Hematopoietic multipotent progenitor cell treated with erythropoietin and hydrocortisone succinate and interleukin-3 and kit ligand, for 8 days (in vitro differentiated cells): ENCODE measurements at regions not wholly inside any gene's neighbourhood (a gene's known extent, or its start where the extent isn't known, plus 50 kb on each side); places are given as distances from the start of the nearest gene placed in this dataset.
"Not testable (repeated sequence)": the region's sequence is repeated elsewhere in the genome, so short reads cannot be mapped to it uniquely, and the experiment has no call there.

Experiments
- DNase-seq: peaks from one replicate; pipeline ENCODE4 v3.0.0-alpha.2; 2015

DNA sequence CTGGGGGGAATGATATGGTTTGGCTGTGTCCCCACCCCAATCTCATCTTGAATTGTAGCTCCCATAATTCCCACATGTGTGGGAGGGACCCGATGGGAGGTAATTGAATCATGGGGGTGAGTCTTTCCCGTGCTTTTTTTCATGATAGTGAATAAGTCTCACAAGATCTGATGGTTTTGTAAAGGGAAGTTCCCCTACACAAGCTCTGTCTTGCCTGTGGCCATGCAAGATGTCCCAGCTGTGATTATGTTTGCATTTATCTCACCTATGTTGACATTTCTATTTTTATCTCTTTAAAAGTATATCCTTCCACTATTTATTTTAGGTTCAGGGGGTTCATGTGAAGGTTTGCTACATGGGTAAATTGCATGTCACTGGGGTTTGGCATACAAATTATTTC is 323.9 kb upstream of the GLI3 start:
- DNase-seq, result no peak

DNA sequence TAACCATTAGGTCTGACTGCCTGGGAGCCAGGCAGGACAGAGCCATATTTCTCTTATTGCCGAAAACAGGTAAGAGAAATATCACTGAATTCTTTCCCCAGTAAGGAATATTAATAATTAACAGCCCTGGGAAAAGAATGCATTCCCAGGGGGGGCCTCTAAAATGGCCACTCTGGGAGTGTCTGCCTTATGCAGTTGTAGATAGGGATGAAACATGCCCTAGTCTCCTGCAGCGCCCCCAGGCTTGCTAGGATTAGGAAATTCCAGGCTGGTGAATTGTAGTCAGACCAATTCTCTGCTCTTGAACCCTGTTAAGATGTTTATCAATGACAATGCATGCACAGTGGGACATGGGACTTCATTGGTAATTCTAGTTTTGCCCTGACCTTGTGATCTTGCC is 317.9 kb upstream of the GLI3 start:
- not testable (repeated sequence) for DNase-seq

DNA sequence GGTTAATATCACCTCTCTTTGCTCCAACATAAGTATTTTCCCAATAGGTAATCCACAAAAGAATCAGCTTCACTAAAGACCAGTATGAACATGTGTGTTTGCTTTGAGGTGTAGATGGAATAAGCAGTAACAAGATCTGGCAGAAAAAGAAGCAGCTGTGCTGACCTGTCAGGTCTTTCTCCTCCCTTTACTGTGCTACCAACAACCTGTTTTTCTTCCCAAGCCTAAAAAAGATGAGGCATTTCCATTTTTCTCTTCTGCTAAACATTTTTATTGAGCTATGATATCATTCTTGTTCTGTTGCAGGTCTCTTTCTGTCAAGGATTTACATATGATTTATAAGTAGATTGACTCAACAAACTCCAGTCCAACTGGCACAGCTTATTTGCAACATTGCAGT is 315.2 kb upstream of the GLI3 start:
- DNase-seq, result no peak

DNA sequence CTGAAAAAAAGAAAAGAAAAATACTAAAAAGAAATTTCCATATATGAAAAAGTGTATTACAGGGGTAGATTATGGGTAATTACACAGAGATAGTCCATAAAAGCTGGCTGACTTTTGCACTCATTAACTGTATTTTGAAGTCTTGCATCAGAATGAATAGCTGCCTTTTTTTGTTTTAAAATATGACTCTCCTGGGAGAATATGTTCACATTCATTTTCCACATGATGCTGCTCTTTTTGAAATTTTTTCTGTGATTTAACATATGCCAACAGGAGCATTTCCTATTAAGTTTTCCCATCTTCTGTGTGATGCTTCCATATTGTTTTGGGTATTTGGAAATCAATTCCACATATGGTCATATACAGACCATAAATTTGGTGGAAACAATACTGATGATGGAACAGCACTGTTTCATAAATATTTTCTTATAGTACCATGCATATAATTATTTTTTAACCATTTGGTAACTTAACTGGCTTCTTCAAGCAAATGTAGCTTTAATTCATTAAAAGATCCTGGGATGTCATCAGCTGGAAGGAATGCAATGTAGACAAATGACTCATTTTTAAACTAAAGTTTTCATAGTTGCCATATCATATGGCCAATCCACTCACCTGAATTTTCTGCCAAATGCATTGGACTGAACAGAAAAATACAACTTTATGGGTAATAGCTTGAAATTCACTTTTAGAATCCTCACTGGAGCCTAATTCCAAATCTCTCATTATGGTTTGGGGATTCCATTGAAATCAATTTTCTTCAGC is 313.9 kb upstream of the GLI3 start:
- no peak for DNase-seq

DNA sequence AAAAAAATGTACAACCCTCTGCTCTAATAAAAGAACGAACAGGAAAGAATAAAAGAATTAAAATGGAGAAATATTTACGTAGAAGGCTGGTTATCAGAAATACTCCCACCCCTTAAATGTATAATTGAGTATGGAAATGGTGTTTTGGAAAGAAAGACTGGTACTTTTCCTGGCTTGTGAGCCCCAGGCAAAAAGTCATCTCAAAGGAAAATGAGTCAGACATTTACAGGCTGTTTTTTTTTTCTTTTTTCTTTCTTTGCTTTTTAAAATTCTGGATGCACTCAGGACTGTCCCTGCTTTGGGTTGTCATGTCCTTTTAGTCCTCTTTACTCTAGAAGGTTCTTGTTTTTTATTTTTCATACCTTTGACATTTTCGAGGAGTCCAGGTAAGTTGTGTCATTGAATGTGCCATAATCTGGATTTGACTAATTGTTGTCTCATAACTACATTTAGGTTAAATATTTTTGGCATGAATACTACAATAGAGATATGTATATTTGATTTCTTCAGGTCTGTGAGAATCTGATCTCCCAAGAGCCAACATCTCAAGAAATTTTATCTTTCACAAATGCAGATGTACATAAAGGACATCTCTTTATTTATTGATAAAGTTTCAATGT is 313.0 kb upstream of the GLI3 start:
- DNase-seq, result no peak

DNA sequence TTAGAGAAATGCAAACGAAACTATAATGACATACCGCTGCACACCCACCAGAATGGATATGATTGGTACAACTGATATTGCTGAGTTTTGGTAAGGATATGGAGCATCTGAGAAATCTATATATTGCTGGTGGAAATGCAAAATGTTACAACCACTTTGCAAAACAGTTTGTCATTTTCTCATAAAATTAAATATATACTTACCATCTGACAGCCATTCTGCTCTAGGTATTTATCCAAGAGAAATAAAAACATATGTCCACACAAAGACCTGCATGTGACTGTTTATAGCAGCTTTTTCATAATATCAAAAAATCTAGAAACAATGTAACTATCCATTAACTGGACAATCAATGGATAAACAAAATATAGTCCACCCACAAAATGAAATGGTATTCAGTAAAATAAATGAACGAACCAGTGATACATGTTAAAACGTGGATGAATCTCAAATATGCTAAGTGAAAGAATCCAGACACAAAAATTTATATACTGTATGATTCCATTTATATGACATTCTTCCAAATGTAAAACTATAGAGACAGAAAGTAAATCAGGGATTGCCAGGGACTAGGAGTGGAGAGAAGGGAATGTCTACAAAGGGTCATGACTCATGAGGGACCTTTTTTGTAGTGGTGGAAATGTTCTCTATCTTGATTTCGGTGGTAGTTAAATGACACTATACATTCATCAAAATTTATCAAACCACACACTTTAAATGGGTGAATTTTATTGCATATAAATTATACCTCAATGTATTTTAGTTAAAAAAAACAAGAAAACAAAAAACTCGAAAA is 312.0 kb upstream of the GLI3 start:
- DNase-seq, result no peak

DNA sequence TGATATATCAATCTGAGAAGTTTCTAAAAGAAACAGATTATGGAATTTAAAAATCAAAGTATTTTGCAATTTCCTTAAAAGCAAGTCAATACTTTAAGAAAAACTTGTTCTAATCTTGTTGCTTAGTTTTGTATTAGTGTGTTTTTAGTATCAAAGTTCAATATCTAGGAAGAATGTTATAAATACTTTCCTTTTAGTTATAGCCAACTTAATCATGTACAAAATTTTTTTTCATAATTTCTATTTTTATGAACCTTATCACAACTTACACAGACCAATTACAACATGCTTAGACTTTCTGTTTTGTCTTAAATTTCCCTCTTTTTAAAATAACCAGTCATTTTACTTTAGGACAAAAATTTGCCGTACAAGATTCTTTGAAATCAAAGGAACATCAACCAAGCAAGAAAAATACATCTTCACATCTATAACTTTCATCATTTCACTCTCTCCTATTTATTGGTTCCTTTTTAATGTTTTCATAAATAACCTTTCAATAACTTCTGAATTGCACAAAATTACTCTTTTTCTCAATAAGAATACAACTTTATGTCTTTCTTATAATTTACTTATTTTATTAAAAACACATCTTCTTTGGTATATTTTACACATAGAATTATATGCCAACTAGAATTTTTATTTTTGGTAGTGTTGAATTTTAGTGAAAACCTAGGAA is 308.2 kb upstream of the GLI3 start:
- DNase-seq, result no peak

DNA sequence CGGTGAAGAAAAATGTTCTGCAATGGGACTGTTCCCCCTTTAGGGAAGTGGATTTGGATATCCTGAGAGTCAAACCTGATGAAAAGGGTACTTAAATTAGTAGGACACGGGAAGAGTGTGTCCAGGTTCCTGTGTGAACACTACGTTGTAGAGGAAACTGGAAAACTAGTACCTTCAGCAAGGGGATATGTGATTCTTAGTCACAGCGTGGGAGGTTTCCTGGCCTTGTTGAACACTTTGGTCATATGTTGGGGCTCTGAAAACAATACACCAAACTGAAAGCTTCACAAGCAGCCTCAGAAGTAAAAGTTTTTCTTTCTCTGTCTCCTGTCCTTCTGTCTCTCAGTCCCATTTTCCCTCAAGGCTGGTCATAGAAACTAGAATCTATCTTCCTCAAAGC is 306.9 kb upstream of the GLI3 start:
- DNase-seq, result no peak

DNA sequence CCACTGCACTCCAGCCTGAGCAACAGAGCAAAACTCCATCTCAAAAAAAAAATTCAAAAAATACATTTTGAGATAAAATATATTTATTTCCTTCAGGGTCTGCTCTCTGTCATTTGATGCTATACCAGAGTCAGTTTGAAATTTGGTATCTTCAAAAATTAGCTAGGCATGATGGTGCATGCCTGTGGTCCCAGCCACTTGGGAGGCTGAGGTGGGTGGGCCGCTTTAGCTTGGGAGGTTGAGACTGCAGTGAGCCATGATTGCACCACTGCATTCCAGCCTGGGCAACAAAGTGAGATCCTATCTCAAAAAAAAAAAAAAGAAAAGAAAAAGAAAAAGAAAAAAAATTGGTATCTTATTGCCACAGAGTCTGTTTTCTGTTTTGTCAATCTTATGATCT is 305.4 kb upstream of the GLI3 start:
- DNase-seq, result not testable (repeated sequence)

DNA sequence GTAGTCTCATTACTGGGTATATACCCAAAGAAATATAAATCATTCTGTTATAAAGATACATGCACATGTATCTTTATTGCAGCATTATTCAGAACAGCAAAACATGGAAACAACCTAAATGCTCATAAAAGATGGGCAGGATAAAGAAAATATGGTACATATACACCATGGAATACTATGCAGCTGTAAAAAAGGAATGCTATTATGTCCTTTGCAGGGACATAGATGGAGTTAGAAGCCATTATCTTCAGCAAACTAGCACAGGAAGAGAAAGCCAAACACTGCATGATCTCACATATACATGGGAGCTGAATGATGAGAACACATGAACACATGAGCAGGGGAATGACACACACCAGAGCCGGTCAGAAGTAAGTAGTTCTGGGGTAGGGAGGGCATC is 297.4 kb upstream of the GLI3 start:
- no peak for DNase-seq

DNA sequence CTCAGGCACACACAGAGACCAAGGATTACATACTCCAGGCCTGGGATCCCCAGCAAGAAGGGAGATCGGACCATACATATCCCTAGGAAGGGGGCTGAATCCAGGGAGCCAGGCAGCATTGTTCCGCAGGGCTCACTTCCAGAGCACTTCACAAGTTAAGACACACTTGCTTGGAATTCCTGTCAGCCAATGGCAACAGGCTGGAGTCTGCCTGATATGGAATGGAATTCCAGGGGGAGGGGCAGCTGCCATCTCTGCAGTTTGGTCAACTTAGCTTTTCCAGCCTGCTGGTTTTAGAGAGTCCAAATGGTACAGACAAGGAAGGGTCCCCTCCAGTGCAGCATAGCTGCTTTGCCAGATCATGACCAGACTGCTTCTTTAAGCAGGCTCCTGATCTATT is 290.0 kb upstream of the GLI3 start:
- DNase-seq, result no peak

DNA sequence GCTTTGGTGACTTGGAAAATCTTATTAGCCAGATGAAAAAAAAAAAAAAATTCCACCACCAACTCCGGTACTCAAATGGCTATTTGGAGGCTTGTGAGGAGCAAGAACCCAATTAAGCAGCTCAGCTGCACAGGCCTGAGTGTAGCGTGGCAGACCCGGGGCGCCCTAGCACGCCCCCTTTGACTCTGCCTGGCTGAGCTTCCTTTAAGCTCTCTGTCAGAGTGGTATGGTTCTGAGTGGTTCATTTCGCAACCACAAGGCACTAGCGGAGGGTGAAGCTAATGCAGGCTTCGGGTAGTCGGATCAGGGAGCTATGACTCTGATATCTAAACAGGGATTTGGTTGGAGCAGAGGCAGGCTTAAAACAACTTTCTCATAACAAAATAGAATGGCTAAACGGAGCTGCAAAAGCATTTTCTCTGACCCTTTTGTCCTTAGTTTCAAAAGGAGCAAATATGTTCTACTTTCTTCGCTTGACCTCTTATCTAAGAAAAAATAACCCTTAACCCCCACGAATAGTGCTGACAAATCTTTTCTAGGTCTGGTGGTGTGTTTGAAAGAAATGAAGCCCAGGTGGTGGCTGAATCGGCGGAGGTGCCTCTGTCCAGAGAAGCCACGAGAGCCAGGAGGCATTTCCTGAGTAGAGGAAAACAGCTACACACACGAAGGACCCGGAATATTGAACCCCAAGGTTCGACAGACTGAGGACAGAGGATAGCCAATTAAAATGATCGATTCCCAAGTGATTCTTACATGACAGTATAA is 285.4 kb upstream of the GLI3 start:
- DNase-seq, result no peak

DNA sequence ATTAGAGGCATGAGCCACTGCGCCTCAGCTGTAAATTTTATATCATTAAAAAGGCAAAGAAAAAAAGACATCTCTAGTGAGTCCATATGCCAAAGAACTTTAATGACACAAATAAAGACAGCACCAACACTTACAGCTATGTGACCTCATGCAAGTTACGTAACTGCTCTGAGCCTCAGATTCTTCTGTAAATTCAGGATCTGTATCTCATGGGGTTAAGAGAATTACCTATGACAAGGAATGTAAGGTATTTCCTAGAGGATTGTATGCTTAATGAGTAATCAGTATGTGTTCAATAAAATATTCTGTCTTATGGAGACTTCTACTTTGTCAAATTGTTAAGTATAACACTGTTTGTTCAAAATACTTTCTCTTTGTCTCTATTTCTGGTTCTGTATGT is 274.0 kb upstream of the GLI3 start:
- DNase-seq, result no peak

DNA sequence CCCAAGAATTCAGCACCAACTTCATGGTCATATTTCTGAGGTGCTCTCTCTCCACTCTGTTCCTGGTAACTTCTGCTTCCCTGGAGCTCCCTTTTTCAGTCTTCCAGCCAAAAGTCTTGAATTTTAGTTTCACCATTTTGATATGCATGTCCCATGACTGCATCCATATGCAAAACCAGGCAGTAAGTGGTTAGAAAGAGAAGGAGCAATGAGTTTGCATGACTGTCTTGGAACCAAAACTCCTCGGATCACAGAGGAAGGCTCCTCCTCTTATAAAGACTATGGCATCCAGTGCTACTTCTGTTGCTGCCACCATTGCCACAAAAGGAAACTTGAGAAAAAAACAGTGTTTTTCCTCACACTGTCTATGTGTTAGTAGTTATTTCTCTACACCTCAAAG is 269.1 kb upstream of the GLI3 start:
- no peak for DNase-seq

DNA sequence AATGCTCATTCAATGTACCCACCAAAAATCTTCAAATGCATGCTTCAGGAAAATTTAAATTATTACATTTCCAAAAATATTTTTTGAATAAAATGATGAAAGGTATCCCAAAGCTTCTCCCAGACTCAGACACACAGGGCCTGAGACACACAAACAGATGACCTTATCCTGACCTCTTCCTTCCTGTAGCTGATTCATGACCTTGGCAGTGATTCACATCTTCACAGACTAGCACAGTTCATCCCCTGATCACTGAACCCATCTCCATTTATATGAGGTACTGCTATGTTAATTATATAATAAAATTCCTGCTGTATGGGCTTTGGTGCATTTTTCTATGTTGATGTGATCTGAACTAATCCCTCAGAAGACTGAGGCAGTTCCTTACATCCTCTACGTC is 265.0 kb upstream of the GLI3 start:
- no peak for DNase-seq

DNA sequence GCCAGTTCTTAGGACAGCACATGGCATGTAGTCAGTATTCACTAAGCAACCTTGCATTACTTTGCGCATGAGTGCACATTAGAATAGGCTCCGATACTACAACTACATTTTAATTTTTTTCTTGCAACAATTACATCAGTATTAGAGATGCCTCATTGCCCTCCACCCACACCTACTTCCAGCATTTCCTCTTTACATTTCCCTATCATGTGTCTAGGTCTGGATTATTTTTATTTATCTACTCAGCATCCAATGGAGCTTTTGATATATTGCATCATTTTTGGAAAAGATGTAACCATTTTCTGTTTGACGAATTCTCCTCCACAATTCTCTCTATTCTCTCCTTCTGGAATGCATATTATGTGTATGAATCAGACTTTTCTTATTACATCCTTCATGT is 258.2 kb upstream of the GLI3 start:
- DNase-seq, result no peak

DNA sequence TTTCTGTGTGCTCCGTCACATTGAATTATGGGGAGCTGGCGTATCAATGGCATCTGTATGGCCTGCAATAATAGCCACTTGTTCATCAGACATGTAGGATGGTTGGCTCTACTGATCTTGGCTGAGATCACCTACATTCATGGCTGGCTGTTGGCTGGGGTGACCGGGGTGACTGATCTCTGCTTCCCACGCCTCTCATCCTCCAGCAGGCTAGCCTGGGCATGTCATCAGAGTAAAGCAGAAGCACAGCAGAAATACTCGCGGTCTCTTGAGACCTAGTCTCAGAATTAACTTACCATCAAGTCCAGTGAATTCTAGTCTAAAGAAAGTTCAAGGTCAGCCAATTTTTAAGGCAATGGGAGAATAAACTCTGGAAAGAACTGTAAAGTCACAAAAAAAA is 257.7 kb upstream of the GLI3 start:
- no peak for DNase-seq

DNA sequence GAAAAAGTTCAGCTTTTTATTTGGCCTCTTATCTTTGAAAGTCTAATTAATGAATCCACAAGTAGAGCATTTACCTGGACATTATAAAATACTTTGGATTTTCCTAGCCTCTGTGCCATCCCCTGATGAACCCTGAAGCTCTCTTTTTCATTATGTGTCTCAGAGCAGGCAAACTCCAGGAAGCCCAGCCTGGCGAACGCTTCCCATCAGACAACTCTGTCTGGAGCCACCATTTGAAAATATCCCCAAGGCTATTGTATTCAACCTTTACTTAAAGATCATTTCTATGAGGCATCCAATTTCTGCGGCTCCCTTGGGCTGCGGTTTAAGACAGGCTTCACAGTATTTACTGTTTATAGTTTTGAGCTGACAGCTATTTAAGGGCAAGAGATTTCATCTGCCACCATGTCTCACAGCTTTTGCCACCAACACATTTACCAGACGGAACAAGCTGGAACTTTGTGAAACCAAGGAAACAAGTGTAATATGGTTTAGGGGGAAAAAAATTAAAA is 257.2 kb upstream of the GLI3 start:
- DNase-seq, result no peak

DNA sequence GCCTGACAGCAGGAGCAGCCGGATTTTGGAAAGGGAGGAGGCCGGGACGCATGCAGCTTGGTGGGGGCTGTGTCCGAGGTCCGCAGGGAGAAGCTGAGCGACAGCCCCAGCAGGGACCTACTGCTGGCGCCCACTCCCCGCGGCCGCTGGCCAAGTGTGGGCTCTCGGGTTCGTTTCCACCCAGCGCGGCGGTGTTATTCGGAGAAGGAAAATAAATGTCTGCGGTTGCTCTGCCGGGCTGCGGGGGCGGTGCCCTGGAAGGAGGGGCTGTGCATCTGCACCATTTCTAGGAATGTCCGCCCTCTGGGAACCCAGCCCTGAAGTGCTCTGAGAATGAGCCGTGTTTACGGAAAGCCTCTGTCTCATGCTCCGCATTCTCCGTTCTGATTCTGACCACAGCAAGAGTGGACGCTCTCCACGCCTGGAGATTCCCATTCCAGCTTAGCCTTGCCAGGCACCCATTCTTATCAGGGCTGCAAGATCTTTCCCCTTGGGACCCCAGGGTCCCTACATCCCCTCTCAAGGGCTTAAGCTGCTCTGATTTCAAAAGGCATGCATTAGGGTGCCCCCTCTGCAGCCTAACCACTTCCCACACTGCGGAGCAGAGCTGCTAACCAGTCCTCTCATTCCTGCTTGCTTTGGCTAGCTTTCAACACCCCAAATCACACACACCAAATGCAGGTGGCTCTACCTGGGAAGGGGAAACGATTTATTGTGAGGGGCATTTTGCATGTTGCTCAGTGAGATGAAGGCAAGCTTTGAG is 256.6 kb upstream of the GLI3 start:
- peak; percentile 9 for DNase-seq

DNA sequence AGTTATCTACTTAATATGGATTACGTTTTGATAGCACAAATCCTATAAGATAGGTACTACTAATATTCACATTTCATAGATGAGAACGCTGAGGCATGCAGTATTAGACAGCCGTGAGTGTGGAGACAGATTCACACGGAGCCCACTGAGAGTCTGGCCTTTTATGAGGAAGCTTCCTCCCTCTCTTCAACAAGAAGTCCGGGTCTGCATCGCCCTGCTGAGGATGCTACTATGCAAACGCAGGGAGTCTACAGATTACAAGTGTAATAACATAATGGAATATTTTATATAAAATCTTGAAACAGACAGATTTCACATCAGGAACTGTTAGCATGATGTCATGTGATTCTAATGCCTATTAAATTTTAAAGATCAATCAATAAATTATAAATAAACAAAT is 255.9 kb upstream of the GLI3 start:
- DNase-seq, result no peak

DNA sequence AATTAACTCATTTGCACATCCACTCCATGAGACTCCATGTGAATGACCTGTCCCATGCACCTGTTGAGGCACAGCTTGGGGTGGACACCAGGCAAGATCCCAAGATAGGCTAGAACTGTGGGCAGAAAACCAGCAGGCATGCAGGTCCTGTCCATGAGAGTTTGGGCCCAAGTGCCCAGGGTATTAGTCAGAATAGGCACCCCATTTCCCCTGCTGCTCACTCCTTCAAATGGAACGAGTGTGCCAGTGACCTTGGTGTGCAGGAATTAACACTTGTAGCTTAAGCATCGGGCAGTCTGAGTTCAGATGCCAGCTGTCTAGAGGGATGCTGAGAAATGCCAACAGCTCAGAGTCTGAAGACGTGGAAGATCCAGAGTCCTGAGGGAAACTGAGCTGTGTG is 254.1 kb upstream of the GLI3 start:
- DNase-seq, result no peak

DNA sequence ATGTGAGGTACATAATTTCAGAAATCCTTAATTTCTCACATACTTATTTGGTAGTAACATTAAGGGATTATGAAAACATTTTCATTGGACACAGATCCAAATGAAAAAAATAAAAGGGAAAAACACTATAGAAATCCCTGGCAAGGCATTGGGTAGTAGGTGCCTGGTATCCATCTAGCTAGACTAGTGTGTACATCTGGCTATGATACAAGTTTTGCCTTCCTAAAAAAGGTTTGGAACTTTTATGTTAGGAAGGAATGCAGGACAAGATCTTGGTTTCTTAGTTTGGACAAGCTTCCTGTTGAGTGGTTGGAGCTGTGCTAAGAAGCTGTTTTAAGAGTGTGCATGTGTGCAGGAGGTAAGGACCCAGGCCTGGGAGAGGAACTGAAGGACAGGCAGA is 252.3 kb upstream of the GLI3 start:
- DNase-seq, result no peak
